Activated CD4-positive, alpha-beta T cell treated with anti-CD3 and anti-CD28 coated beads, Interleukin-2, amount 50 U/mL, for 1 hour (primary cell): ENCODE measurements at regions not wholly inside any gene's neighbourhood (a gene's known extent, or its start where the extent isn't known, plus 50 kb on each side); places are given as distances from the start of the nearest gene placed in this dataset.

Experiments
- DNase-seq: peaks from one replicate; pipeline ENCODE4 v3.0.0-alpha.2; 2020

- no peak for DNase-seq
These were observed 173.8 kb downstream of the ETS2 start for GRCh38 chr21:38979271-38980121.

- DNase-seq = no peak
These were observed 171.2 kb downstream of the ETS2 start for GRCh38 chr21:38976900-38977299.

- no peak for DNase-seq
These were observed 167.8 kb downstream of the ETS2 start for GRCh38 chr21:38973552-38973951.

GRCh38 chr21:38972078-38972477, 166.3 kb downstream of the ETS2 start:
- no peak for DNase-seq

GRCh38 chr21:38970765-38971164, 165.0 kb downstream of the ETS2 start:
- no peak for DNase-seq

- no peak for DNase-seq
These were observed 163.3 kb downstream of the ETS2 start for GRCh38 chr21:38968887-38969543.

GRCh38 chr21:38965910-38966504, 160.3 kb downstream of the ETS2 start:
- DNase-seq = no peak

GRCh38 chr21:38965241-38965640, 159.5 kb downstream of the ETS2 start:
- no peak for DNase-seq

- DNase-seq = no peak
These were observed 157.3 kb downstream of the ETS2 start for GRCh38 chr21:38963006-38963405.

GRCh38 chr21:38960251-38960650, 154.5 kb downstream of the ETS2 start:
- no peak for DNase-seq

GRCh38 chr21:38959692-38960061, 153.9 kb downstream of the ETS2 start:
- DNase-seq = no peak

GRCh38 chr21:38958940-38959691, 153.4 kb downstream of the ETS2 start:
- no peak for DNase-seq

- DNase-seq = no peak
These were observed 152.6 kb downstream of the ETS2 start for GRCh38 chr21:38958323-38958705.

GRCh38 chr21:38957575-38958322, 152.0 kb downstream of the ETS2 start:
- no peak for DNase-seq

GRCh38 chr21:38956856-38957571, 151.3 kb downstream of the ETS2 start:
- no peak for DNase-seq

GRCh38 chr21:38956521-38956855, 150.8 kb downstream of the ETS2 start:
- DNase-seq = no peak

- DNase-seq = no peak
These were observed 150.3 kb downstream of the ETS2 start for GRCh38 chr21:38956007-38956406.

GRCh38 chr21:38955495-38955894, 149.8 kb downstream of the ETS2 start:
- DNase-seq = no peak

- no peak for DNase-seq
These were observed 148.9 kb downstream of the ETS2 start for GRCh38 chr21:38954588-38955004.

- no peak for DNase-seq
These were observed 147.8 kb downstream of the ETS2 start for GRCh38 chr21:38953516-38953915.

GRCh38 chr21:38952890-38953289, 147.2 kb downstream of the ETS2 start:
- DNase-seq = no peak

GRCh38 chr21:38951095-38951730, 145.5 kb downstream of the ETS2 start:
- no peak for DNase-seq
